GM10248 (cell line): ENCODE measurements at regions not wholly inside any gene's neighbourhood (a gene's known extent, or its start where the extent isn't known, plus 50 kb on each side); places are given as distances from the start of the nearest gene placed in this dataset.

ENCODE experiments used
- CTCF ChIA-PET: fragments of 300-600 bp; sonication (Branson Sonifier 250); formaldehyde crosslinking; extraction: SDS; loops from one replicate; lab custom pipeline; 2021; ENCODE audit warnings: antibody characterized with exemption; lab: Yijun Ruan, JAX
- POLR2A ChIA-PET: fragments of 350-650 bp; sonication (Branson Sonifier 250); formaldehyde crosslinking; extraction: SDS; loops from one replicate; lab custom pipeline; 2020; ENCODE audit warnings: antibody characterized with exemption; lab: Yijun Ruan, JAX
- DNase-seq: peaks from one replicate; pipeline ENCODE4 v3.0.0; 2012; ENCODE audit errors: extremely low spot score
- CTCF ChIP-seq: IDR thresholded peaks from 2 replicates; pipeline ENCODE4 v1.5.1; 2012; ENCODE audit warnings: mild to moderate bottlenecking, low read depth; ENCODE audit errors: extremely low read depth, missing control alignments, control extremely low read depth

GRCh38 chr6:3999800-4000661, 78.9 kb downstream of the FAM217A start:
- ChIA-PET POLR2A (no interaction called here), CTCF (interaction anchor here (2.0 kb wide), 1 partner anchor 21 kb away, joined by 4 read pairs; a partner anchor contains a TSS)
- DNase-seq, result no peak
- no peak for TF ChIP-seq CTCF

GRCh38 chr6:4004249-4004648, 74.7 kb downstream of the FAM217A start:
- ChIA-PET CTCF (interaction anchor here (1.3 kb wide), 1 partner anchor 14 kb away, joined by 6 read pairs; no protein-coding TSS in a partner anchor), POLR2A (no interaction called here)
- no peak for TF ChIP-seq CTCF
- no peak for DNase-seq

GRCh38 chr6:4008324-4009047, 70.5 kb downstream of the FAM217A start:
- peak; percentile 41 for DNase-seq
- CTCF ChIA-PET, result interaction anchor here (1.0 to 2.4 kb wide), 12 partner anchors 10 to 729 kb away, joined by 3 to 14 read pairs (median 6); partner anchors contain the start of gene FAM50B
- peak; percentile 43 for TF ChIP-seq CTCF
- POLR2A ChIA-PET, result no interaction called here

DNA sequence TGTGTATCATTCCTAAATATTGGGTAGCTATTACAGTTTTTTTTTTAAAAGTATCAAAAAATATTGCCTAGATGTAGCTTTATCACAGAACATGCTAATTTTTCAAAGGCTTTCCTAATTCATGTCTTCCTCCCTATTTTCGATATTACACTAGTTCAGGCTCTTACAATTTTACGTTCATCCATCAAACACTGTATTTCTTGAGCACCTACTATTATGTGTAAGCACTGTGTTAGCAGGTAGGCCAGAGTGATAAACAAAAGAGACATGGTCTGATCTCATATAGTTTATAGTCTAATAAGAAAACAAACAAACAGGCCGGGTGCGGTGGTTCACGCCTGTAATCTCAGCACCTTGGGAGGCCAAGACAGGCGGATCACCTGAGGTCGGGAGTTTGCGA, 69.5 kb downstream of the FAM217A start:
- POLR2A ChIA-PET, result no interaction called here
- TF ChIP-seq CTCF, result no peak
- CTCF ChIA-PET, result interaction anchor here (0.8 to 2.4 kb wide), 8 partner anchors 9 to 730 kb away, joined by 3 to 14 read pairs (median 4); a partner anchor contains a TSS
- no peak for DNase-seq

GRCh38 chr6:4010048-4010447, 68.9 kb downstream of the FAM217A start:
- no peak for DNase-seq
- POLR2A ChIA-PET, result no interaction called here
- no peak for TF ChIP-seq CTCF
- CTCF ChIA-PET, result interaction anchor here (0.9 to 2.4 kb wide), 7 partner anchors 8 to 269 kb away, joined by 3 to 14 read pairs (median 5); partner anchors contain the start of gene FAM50B

DNA sequence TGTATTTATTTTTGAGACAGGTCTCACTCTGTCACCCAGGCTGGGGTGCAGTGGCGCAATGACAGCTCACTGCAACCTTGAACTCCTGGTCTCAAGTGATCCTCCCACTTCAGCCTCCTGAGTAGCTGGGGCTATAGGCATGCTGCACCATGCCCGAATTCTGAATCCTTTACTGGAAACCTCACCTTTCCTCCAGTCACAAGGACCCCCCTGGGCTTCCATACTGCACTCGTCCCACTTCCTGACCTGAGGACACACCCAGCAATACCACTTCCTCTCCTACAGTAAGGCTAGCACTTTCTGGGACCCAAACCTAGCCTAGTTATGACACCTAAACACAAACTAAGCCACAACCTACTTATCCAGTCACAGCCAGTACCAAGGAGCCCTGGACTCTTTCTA, 68.2 kb downstream of the FAM217A start:
- DNase-seq, result no peak
- no peak for TF ChIP-seq CTCF
- POLR2A ChIA-PET, result no interaction called here
- CTCF ChIA-PET, result interaction anchor here (0.9 to 2.4 kb wide), 5 partner anchors 9 to 262 kb away, joined by 3 to 14 read pairs (median 5); partner anchors contain the start of gene FAM50B
